PFSK-1 (cell line): ENCODE measurements at regions not wholly inside any gene's neighbourhood (a gene's known extent, or its start where the extent isn't known, plus 50 kb on each side); places are given as distances from the start of the nearest gene placed in this dataset.

Source experiments
- FOXP2 ChIP-seq: optimal IDR thresholded peaks from 2 replicates; pipeline ENCODE3; 2011; ENCODE audit warnings: borderline replicate concordance, control low read depth, inconsistent platforms; ENCODE audit not compliant: insufficient read depth; ENCODE audit errors: extremely low read length, extremely low read depth
- POLR2AphosphoS5 ChIP-seq: IDR thresholded peaks from 2 replicates; pipeline ENCODE4 v1.6.1; 2012; ENCODE audit warnings: low read depth, mild to moderate bottlenecking, control low read depth, low read length, moderate library complexity
- REST ChIP-seq, 2 experiments: IDR thresholded peaks; 2 replicates each; pipeline versions ENCODE4 v1.6.1 to v1.8.0; 2011 to 2012; ENCODE audit warnings: low read depth in 2 of 2, low read length in 2 of 2, control low read depth in 1 of 2, inconsistent platforms in 1 of 2, mild to moderate bottlenecking in 1 of 2, moderate library complexity in 1 of 2; ENCODE audit not compliant: insufficient read depth in 1 of 2
- SIN3A ChIP-seq: IDR thresholded peaks from 2 replicates; pipeline ENCODE4 v1.6.1; 2012; ENCODE audit warnings: mild to moderate bottlenecking, low read length, moderate library complexity, borderline replicate concordance; ENCODE audit not compliant: insufficient read depth
- TAF1 ChIP-seq: IDR thresholded peaks from 2 replicates; pipeline ENCODE4 v1.6.1; 2012; ENCODE audit warnings: low read length, control low read depth, borderline replicate concordance; ENCODE audit not compliant: insufficient read depth

GRCh38 chr16:48790151-48790550, 180.2 kb upstream of the N4BP1 start:
- TF ChIP-seq SIN3A, result no peak
- no peak for TF ChIP-seq TAF1
- TF ChIP-seq FOXP2, result no peak
- TF ChIP-seq POLR2AphosphoS5, result no peak
- TF ChIP-seq REST (IDR thresholded peaks at IDR 0.05; ENCODE audit: insufficient read depth in 1 of 2, low read depth in 2 of 2, low read length in 2 of 2), result no peak

- TF ChIP-seq FOXP2, result no peak
- no peak for TF ChIP-seq POLR2AphosphoS5
- TF ChIP-seq REST (IDR thresholded peaks at IDR 0.05; ENCODE audit: insufficient read depth in 1 of 2, low read depth in 2 of 2, low read length in 2 of 2), result no peak
- TF ChIP-seq TAF1, result no peak
- no peak for TF ChIP-seq SIN3A
Measured at GRCh38 chr16:48788475-48788874, 178.5 kb upstream of the N4BP1 start.

- TF ChIP-seq POLR2AphosphoS5, result no peak
- no peak for TF ChIP-seq FOXP2
- no peak for TF ChIP-seq REST (IDR thresholded peaks at IDR 0.05; ENCODE audit: insufficient read depth in 1 of 2, low read depth in 2 of 2, low read length in 2 of 2)
- TF ChIP-seq TAF1, result no peak
Measured at GRCh38 chr16:48745541-48745940, 135.6 kb upstream of the N4BP1 start.

GRCh38 chr16:48740964-48741363, 131.0 kb upstream of the N4BP1 start:
- TF ChIP-seq POLR2AphosphoS5 (no peak), SIN3A (no peak), TAF1 (no peak), REST (IDR thresholded peaks at IDR 0.05; ENCODE audit: insufficient read depth in 1 of 2, low read depth in 2 of 2, low read length in 2 of 2) (no peak), FOXP2 (no peak)

- TF ChIP-seq TAF1 (no peak), POLR2AphosphoS5 (no peak), FOXP2 (no peak), SIN3A (no peak), REST (IDR thresholded peaks at IDR 0.05; ENCODE audit: insufficient read depth in 1 of 2, low read depth in 2 of 2, low read length in 2 of 2) (no peak)
Measured at GRCh38 chr16:48734220-48734619, 124.2 kb upstream of the N4BP1 start.
